ENCODE measurements at regions not wholly inside any gene's neighbourhood (a gene's known extent, or its start where the extent isn't known, plus 50 kb on each side); places are given as distances from the start of the nearest gene placed in this dataset.

DNA sequence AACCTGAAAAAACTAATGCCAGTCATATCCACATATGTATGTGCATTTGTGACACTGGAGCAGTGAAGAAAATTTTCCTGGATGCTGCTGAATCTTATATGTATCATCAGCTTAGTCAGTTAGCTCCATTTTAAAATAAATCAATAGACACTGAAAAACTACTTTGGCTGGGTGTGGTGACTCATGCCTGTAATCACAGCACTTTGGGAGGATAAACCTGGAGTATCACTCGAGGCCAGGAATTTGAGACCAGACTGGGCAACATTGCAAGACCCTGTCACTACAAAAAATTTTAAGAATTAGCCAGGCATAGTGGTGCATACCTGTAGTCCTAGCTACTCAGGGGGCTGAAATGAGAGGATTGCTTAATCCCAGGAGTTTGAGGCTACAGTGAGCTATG, 511.0 kb upstream of the TLE4 start:
- intact Hi-C loops (cut with micrococcal nuclease; ENCODE audit: unreplicated experiment): no loop called here
- TF ChIP-seq, protein P1, sequence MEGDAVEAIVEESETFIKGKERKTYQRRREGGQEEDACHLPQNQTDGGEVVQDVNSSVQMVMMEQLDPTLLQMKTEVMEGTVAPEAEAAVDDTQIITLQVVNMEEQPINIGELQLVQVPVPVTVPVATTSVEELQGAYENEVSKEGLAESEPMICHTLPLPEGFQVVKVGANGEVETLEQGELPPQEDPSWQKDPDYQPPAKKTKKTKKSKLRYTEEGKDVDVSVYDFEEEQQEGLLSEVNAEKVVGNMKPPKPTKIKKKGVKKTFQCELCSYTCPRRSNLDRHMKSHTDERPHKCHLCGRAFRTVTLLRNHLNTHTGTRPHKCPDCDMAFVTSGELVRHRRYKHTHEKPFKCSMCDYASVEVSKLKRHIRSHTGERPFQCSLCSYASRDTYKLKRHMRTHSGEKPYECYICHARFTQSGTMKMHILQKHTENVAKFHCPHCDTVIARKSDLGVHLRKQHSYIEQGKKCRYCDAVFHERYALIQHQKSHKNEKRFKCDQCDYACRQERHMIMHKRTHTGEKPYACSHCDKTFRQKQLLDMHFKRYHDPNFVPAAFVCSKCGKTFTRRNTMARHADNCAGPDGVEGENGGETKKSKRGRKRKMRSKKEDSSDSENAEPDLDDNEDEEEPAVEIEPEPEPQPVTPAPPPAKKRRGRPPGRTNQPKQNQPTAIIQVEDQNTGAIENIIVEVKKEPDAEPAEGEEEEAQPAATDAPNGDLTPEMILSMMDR (IDR thresholded peaks at IDR 0.05; ENCODE audit: unreplicated experiment): no peak
- H3K4me3 Mint-ChIP-seq (ENCODE audit: low read depth, unreplicated experiment): no peak overlapping the region
- no peak for DNase-seq
- CTCF ChIA-PET: no interaction called here
- no peaks in the 10 kb centered on the region for H3K36me3 Mint-ChIP-seq (ENCODE audit: insufficient read depth, unreplicated experiment)
- peaks cover 14% of the 10 kb centered on the region for H3K9me3 Mint-ChIP-seq (ENCODE audit: low read depth, unreplicated experiment)
- no peaks in the 10 kb centered on the region for H3K27me3 Mint-ChIP-seq (ENCODE audit: unreplicated experiment)
- H3K4me1 Mint-ChIP-seq (ENCODE audit: low read depth, unreplicated experiment): no peaks in the 10 kb centered on the region
- no peak overlapping the region for H3K27ac Mint-ChIP-seq (ENCODE audit: unreplicated experiment)
- BruUV-seq (replicated peaks): no TSS peak

GRCh38 chr9:79061752-79062616, 509.8 kb upstream of the TLE4 start:
- CTCF ChIA-PET: no interaction called here
- TF ChIP-seq, protein P1 (IDR thresholded peaks at IDR 0.05; ENCODE audit: unreplicated experiment): no peak
- Mint-ChIP-seq H3K36me3 (ENCODE audit: insufficient read depth, unreplicated experiment) (no peaks in the 10 kb centered on the region), H3K4me1 (ENCODE audit: low read depth, unreplicated experiment) (no peaks in the 10 kb centered on the region), H3K27me3 (ENCODE audit: unreplicated experiment) (no peaks in the 10 kb centered on the region), H3K4me3 (ENCODE audit: low read depth, unreplicated experiment) (no peak overlapping the region), H3K27ac (ENCODE audit: unreplicated experiment) (no peak overlapping the region), H3K9me3 (ENCODE audit: low read depth, unreplicated experiment) (peaks cover 16% of the 10 kb centered on the region)
- no TSS peak for BruUV-seq (replicated peaks)
- intact Hi-C loops (cut with micrococcal nuclease; ENCODE audit: unreplicated experiment): no loop called here
- no peak for DNase-seq

DNA sequence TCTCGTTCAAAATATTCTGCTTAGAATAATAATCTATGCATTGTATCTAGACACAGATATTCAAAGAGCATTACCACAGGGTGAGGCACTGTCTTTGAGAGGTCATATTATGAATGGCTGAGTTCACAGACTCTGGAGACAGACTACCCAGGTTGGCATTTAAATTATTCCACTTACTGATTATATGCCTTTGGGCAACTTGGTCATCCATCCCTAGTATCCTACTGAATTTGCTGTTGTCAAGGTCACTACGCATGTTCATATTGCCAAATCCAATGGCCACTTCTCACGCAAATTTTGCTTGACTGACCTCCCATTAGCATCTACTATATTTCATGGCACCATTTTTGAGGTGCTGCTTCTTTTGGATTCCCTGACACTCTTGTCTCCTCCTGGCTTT, 498.6 kb upstream of the TLE4 start:
- BruUV-seq (replicated peaks): no TSS peak
- Mint-ChIP-seq H3K4me3 (ENCODE audit: low read depth, unreplicated experiment) (no peak overlapping the region), H3K36me3 (ENCODE audit: insufficient read depth, unreplicated experiment) (no peaks in the 10 kb centered on the region), H3K9me3 (ENCODE audit: low read depth, unreplicated experiment) (peaks cover 9% of the 10 kb centered on the region), H3K4me1 (ENCODE audit: low read depth, unreplicated experiment) (no peaks in the 10 kb centered on the region), H3K27ac (ENCODE audit: unreplicated experiment) (no peak overlapping the region), H3K27me3 (ENCODE audit: unreplicated experiment) (no peaks in the 10 kb centered on the region)
- CTCF ChIA-PET: no interaction called here
- intact Hi-C loops (cut with micrococcal nuclease; ENCODE audit: unreplicated experiment): no loop called here
- TF ChIP-seq, protein P1 (IDR thresholded peaks at IDR 0.05; ENCODE audit: unreplicated experiment): no peak
- no peak for DNase-seq

DNA sequence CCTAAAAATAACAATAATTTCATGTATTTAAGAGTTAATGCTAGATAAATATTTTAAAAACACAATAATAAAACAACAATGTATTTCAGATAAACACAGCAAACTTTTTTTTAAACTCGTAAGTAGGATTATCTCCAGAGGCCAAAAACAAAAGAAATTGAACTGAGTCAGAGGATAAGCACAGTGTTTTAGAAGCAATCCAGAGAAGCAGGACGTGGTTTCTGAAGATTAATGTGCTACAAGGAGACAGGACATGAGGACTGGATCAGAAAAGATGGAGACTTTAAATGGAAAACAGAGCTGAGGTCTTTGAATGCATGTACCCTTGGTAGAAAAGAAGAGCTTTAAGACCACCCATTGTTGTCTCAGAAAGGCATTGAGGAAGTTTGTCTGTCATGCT, 491.2 kb upstream of the TLE4 start:
- Mint-ChIP-seq H3K4me1 (ENCODE audit: low read depth, unreplicated experiment) (no peaks in the 10 kb centered on the region), H3K27ac (ENCODE audit: unreplicated experiment) (no peak overlapping the region), H3K36me3 (ENCODE audit: insufficient read depth, unreplicated experiment) (no peaks in the 10 kb centered on the region), H3K9me3 (ENCODE audit: low read depth, unreplicated experiment) (peaks cover 11% of the 10 kb centered on the region), H3K27me3 (ENCODE audit: unreplicated experiment) (no peaks in the 10 kb centered on the region), H3K4me3 (ENCODE audit: low read depth, unreplicated experiment) (no peak overlapping the region)
- CTCF ChIA-PET: no interaction called here
- no TSS peak for BruUV-seq (replicated peaks)
- TF ChIP-seq, protein P1 (IDR thresholded peaks at IDR 0.05; ENCODE audit: unreplicated experiment): no peak
- intact Hi-C loops (cut with micrococcal nuclease; ENCODE audit: unreplicated experiment): no loop called here
- no peak for DNase-seq
